MM.1S (cell line): ENCODE measurements at regions not wholly inside any gene's neighbourhood (a gene's known extent, or its start where the extent isn't known, plus 50 kb on each side); places are given as distances from the start of the nearest gene placed in this dataset.

ENCODE experiments used
- DNase-seq: peaks from one replicate; pipeline ENCODE4 v3.0.0-alpha.2; 2015
- H2AFZ ChIP-seq: fragments of 300-600 bp; sonication (generic); 2 replicates; pipeline ENCODE4 v1.6.0; 2016; ENCODE audit warnings: antibody characterized with exemption, low read length
- H3F3A ChIP-seq: fragments of 300-600 bp; sonication (generic); 2 replicates; pipeline ENCODE4 v1.6.1; 2016; ENCODE audit warnings: mild to moderate bottlenecking, antibody characterized with exemption, low read length, moderate library complexity, mixed read lengths; ENCODE audit not compliant: insufficient read depth
- H3K27ac ChIP-seq: fragments of 300-600 bp; sonication (generic); 2 replicates; pipeline ENCODE4 v1.5.1; 2016; ENCODE audit warnings: mild to moderate bottlenecking, low read length
- H3K27me3 ChIP-seq: fragments of 300-600 bp; sonication (generic); replicated peaks from 2 replicates; pipeline ENCODE4 v1.6.0; 2016; ENCODE audit warnings: low read length; ENCODE audit not compliant: insufficient read depth
- H3K36me3 ChIP-seq: fragments of 300-600 bp; sonication (generic); replicated peaks from 2 replicates; pipeline ENCODE4 v1.6.1; 2016; ENCODE audit warnings: mild to moderate bottlenecking, low read length, mixed read lengths; ENCODE audit not compliant: insufficient read depth
- H3K4me1 ChIP-seq: fragments of 300-600 bp; sonication (generic); 2 replicates; pipeline ENCODE4 v1.6.1; 2016; ENCODE audit warnings: low read length, mixed read lengths
- H3K4me2 ChIP-seq: fragments of 300-600 bp; sonication (generic); 2 replicates; pipeline ENCODE4 v1.6.0; 2016; ENCODE audit warnings: low read depth, low read length
- H3K4me3 ChIP-seq: fragments of 300-600 bp; sonication (generic); 2 replicates; pipeline ENCODE4 v1.5.1; 2016; ENCODE audit warnings: low read length, mixed read lengths
- H3K79me2 ChIP-seq: fragments of 300-600 bp; sonication (generic); 2 replicates; pipeline ENCODE4 v1.6.1; 2016; ENCODE audit warnings: mixed run types, low read length, mixed read lengths
- H3K9ac ChIP-seq: fragments of 300-600 bp; sonication (generic); 2 replicates; pipeline ENCODE4 v1.6.1; 2016; ENCODE audit warnings: low read length, mixed read lengths
- H3K9me2 ChIP-seq: fragments of 300-600 bp; sonication (generic); replicated peaks from 2 replicates; pipeline ENCODE4 v1.6.1; 2016; ENCODE audit warnings: mild to moderate bottlenecking, low read length, mixed read lengths; ENCODE audit not compliant: insufficient read depth
- H3K9me3 ChIP-seq: fragments of 300-600 bp; sonication (generic); replicated peaks from 2 replicates; pipeline ENCODE4 v1.6.1; 2016; ENCODE audit warnings: mild to moderate bottlenecking, low read length, mixed read lengths; ENCODE audit not compliant: insufficient read depth
- H4K20me1 ChIP-seq: fragments of 300-600 bp; sonication (generic); 2 replicates; pipeline ENCODE4 v1.6.1; 2016; ENCODE audit warnings: mild to moderate bottlenecking, low read length, moderate library complexity, mixed read lengths; ENCODE audit not compliant: insufficient read depth
- CTCF ChIP-seq: fragments of 300-600 bp; sonication (generic); IDR thresholded peaks from 2 replicates; pipeline ENCODE4 v1.5.1; 2016; ENCODE audit warnings: antibody characterized with exemption, low read length, mixed read lengths
- EZH2 ChIP-seq: fragments of 300-600 bp; sonication (generic); optimal IDR thresholded peaks from 2 replicates; pipeline ENCODE3; 2017; ENCODE audit warnings: low read depth, mild to moderate bottlenecking, antibody characterized with exemption, low read length, mixed read lengths
- EZH2phosphoT487 ChIP-seq: fragments of 300-600 bp; sonication (generic); IDR thresholded peaks from 2 replicates; pipeline ENCODE4 v1.6.1; 2018; ENCODE audit warnings: antibody characterized with exemption, low read length

GRCh38 chrX:10043386-10043785 lies 76.2 kb downstream of the CLDN34 start:
- H3K4me1 ChIP-seq = no peaks in the 10 kb centered on the region
- H3K27me3 ChIP-seq = no peaks in the 10 kb centered on the region
- no peak overlapping the region for H3K4me3 ChIP-seq
- peaks cover 63% of the 10 kb centered on the region for H3K79me2 ChIP-seq
- H3F3A ChIP-seq = no peaks in the 10 kb centered on the region
- H3K36me3 ChIP-seq = no peaks in the 10 kb centered on the region
- no peak overlapping the region for H3K27ac ChIP-seq
- H3K9ac ChIP-seq = no peak overlapping the region
- no peaks in the 10 kb centered on the region for H3K9me2 ChIP-seq
- no peak for TF ChIP-seq EZH2phosphoT487
- no peak for TF ChIP-seq EZH2
- no peak for TF ChIP-seq CTCF
- no peak overlapping the region for H2AFZ ChIP-seq
- H3K9me3 ChIP-seq = no peaks in the 10 kb centered on the region
- DNase-seq = no peak
- H3K4me2 ChIP-seq = no peak overlapping the region
- no peaks in the 10 kb centered on the region for H4K20me1 ChIP-seq

- no peak for DNase-seq
- Histone ChIP-seq H3K9me3 (no peaks in the 10 kb centered on the region), H3K36me3 (no peaks in the 10 kb centered on the region), H4K20me1 (no peaks in the 10 kb centered on the region), H3K4me2 (no peak overlapping the region), H3K9ac (no peak overlapping the region), H2AFZ (no peak overlapping the region), H3K9me2 (no peaks in the 10 kb centered on the region), H3K79me2 (peaks cover 69% of the 10 kb centered on the region), H3K27me3 (no peaks in the 10 kb centered on the region), H3K4me1 (no peaks in the 10 kb centered on the region), H3F3A (no peaks in the 10 kb centered on the region), H3K27ac (no peak overlapping the region), H3K4me3 (no peak overlapping the region)
- no peak for TF ChIP-seq EZH2phosphoT487
- no peak for TF ChIP-seq EZH2
- no peak for TF ChIP-seq CTCF
These were observed 76.9 kb downstream of the CLDN34 start for GRCh38 chrX:10044021-10044420.

- Histone ChIP-seq H3K9me2 (no peaks in the 10 kb centered on the region), H3K9me3 (no peaks in the 10 kb centered on the region), H3K27ac (no peak overlapping the region), H3K79me2 (peaks cover 73% of the 10 kb centered on the region), H3K4me2 (no peak overlapping the region), H3K4me1 (no peaks in the 10 kb centered on the region), H3K9ac (no peak overlapping the region), H4K20me1 (no peaks in the 10 kb centered on the region), H2AFZ (no peak overlapping the region), H3F3A (no peaks in the 10 kb centered on the region), H3K4me3 (no peak overlapping the region), H3K36me3 (no peaks in the 10 kb centered on the region), H3K27me3 (no peaks in the 10 kb centered on the region)
- TF ChIP-seq EZH2 (no peak), EZH2phosphoT487 (no peak), CTCF (no peak)
- no peak for DNase-seq
These were observed 78.3 kb downstream of the CLDN34 start for GRCh38 chrX:10045327-10046000.
